Mesothelial cell of epicardium (in vitro differentiated cells): ENCODE measurements at regions not wholly inside any gene's neighbourhood (a gene's known extent, or its start where the extent isn't known, plus 50 kb on each side); places are given as distances from the start of the nearest gene placed in this dataset.

Experiments
- DNase-seq, 2 experiments: peaks; one replicate each; pipeline ENCODE4 v3.0.0; 2021; ENCODE audit warnings: low spot score in 2 of 2; ENCODE audit not compliant: unreplicated experiment in 2 of 2
- H3K27ac Mint-ChIP-seq: 2 replicates; pipeline ENCODE4 v1.8.0; 2021; ENCODE audit warnings: mixed read lengths
- H3K27me3 Mint-ChIP-seq: 2 replicates; pipeline ENCODE4 v1.8.0; 2021; ENCODE audit warnings: low read depth, mixed read lengths
- H3K36me3 Mint-ChIP-seq: 2 replicates; pipeline ENCODE4 v1.8.0; 2021; ENCODE audit warnings: mixed read lengths
- H3K4me1 Mint-ChIP-seq: 2 replicates; pipeline ENCODE4 v1.8.0; 2021; ENCODE audit warnings: mixed read lengths
- H3K4me3 Mint-ChIP-seq: 2 replicates; pipeline ENCODE4 v1.8.0; 2021; ENCODE audit warnings: mild to moderate bottlenecking, moderate library complexity, mixed read lengths
- H3K9me3 Mint-ChIP-seq: 2 replicates; pipeline ENCODE4 v1.8.0; 2021; ENCODE audit warnings: mixed read lengths
- TF ChIP-seq, protein P1 (sequence below): fragments of 200-600 bp; sonication (generic); IDR thresholded peaks from one replicate; pipeline ENCODE4 v1.5.0; 2021; ENCODE audit warnings: antibody characterized with exemption; ENCODE audit not compliant: unreplicated experiment

GRCh38 chr19:27759896-27760295 is 1453.1 kb downstream of the UQCRFS1 start:
- peaks cover 53% of the 10 kb centered on the region for H3K36me3 Mint-ChIP-seq
- no peak overlapping the region for H3K4me3 Mint-ChIP-seq
- H3K4me1 Mint-ChIP-seq, result no peaks in the 10 kb centered on the region
- H3K27ac Mint-ChIP-seq, result no peak overlapping the region
- no peak for DNase-seq
- H3K9me3 Mint-ChIP-seq, result peaks cover 90% of the 10 kb centered on the region
- no peaks in the 10 kb centered on the region for H3K27me3 Mint-ChIP-seq
- TF ChIP-seq, protein P1, sequence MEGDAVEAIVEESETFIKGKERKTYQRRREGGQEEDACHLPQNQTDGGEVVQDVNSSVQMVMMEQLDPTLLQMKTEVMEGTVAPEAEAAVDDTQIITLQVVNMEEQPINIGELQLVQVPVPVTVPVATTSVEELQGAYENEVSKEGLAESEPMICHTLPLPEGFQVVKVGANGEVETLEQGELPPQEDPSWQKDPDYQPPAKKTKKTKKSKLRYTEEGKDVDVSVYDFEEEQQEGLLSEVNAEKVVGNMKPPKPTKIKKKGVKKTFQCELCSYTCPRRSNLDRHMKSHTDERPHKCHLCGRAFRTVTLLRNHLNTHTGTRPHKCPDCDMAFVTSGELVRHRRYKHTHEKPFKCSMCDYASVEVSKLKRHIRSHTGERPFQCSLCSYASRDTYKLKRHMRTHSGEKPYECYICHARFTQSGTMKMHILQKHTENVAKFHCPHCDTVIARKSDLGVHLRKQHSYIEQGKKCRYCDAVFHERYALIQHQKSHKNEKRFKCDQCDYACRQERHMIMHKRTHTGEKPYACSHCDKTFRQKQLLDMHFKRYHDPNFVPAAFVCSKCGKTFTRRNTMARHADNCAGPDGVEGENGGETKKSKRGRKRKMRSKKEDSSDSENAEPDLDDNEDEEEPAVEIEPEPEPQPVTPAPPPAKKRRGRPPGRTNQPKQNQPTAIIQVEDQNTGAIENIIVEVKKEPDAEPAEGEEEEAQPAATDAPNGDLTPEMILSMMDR, result no peak

GRCh38 chr19:27758626-27759505 is 1454.1 kb downstream of the UQCRFS1 start:
- Mint-ChIP-seq H3K36me3 (peaks cover 45% of the 10 kb centered on the region), H3K27me3 (no peaks in the 10 kb centered on the region), H3K27ac (no peak overlapping the region), H3K4me1 (no peaks in the 10 kb centered on the region), H3K4me3 (no peak overlapping the region), H3K9me3 (peaks cover 90% of the 10 kb centered on the region)
- no peak for DNase-seq
- TF ChIP-seq, protein P1, result no peak

GRCh38 chr19:27754700-27755099 is 1458.3 kb downstream of the UQCRFS1 start:
- no peak for DNase-seq
- peaks cover 79% of the 10 kb centered on the region for H3K9me3 Mint-ChIP-seq
- no peak overlapping the region for H3K4me3 Mint-ChIP-seq
- H3K27me3 Mint-ChIP-seq, result no peaks in the 10 kb centered on the region
- TF ChIP-seq, protein P1, result no peak
- H3K36me3 Mint-ChIP-seq, result peaks cover 20% of the 10 kb centered on the region
- no peak overlapping the region for H3K27ac Mint-ChIP-seq
- H3K4me1 Mint-ChIP-seq, result no peaks in the 10 kb centered on the region

DNA sequence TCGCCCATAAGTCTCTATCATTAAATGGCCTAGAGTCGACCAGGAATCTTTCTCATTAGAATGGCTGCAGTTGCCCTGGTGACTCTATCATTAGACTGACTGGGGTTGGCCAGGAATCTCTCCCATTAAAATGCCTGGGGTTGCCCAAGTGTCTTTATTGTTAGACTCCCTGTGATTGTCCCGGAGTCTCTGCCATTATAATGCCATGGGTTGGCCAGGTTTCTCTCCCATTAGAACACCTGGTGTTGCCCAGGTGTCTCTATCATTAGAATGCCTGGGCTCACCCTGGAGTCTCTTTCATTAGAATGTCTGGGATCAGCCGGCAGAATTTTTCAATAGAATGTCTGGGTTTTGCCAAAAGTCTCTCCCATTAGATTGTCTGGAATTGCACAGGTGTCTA is 1459.3 kb downstream of the UQCRFS1 start:
- no peak for DNase-seq
- H3K36me3 Mint-ChIP-seq, result peaks cover 14% of the 10 kb centered on the region
- TF ChIP-seq, protein P1, result no peak
- no peak overlapping the region for H3K4me3 Mint-ChIP-seq
- peaks cover 76% of the 10 kb centered on the region for H3K9me3 Mint-ChIP-seq
- H3K27me3 Mint-ChIP-seq, result no peaks in the 10 kb centered on the region
- H3K27ac Mint-ChIP-seq, result no peak overlapping the region
- no peaks in the 10 kb centered on the region for H3K4me1 Mint-ChIP-seq

DNA sequence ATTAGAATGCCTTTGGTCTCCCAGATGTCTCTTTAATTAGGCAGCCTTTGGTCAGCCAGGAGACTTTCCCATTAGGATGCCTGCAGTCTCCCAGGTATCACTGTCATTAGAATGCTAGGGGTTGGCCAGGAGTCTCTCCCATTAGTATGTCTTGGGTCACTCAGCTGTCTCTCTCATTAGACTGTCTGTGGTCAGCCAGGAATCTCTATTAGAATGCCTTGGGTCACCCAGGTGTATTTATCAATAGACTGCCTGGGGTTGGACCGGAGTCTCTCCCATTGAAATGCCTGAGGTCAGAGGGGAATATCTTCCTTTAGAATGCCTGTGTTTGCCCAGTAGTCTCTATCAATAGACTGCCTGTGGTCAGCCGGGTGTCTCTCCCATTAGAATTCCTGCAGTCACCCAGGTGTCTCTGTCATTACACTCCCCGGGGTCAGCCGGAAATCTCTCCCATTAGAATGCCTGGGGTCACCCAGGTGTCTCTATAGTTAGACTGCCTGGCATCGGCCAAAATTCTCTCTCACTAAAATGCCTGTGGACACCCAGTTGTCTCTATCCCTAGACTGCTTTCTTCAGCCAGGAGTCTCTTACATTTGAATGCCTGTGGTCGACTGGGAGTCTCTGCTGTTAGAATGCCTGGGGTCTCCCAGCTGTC is 1460.3 kb downstream of the UQCRFS1 start:
- peaks cover 6% of the 10 kb centered on the region for H3K36me3 Mint-ChIP-seq
- DNase-seq, result no peak
- no peak overlapping the region for H3K4me3 Mint-ChIP-seq
- H3K9me3 Mint-ChIP-seq, result peaks cover 76% of the 10 kb centered on the region
- H3K27me3 Mint-ChIP-seq, result no peaks in the 10 kb centered on the region
- H3K27ac Mint-ChIP-seq, result no peak overlapping the region
- TF ChIP-seq, protein P1, result no peak
- H3K4me1 Mint-ChIP-seq, result no peaks in the 10 kb centered on the region
